ENCODE measurements at regions not wholly inside any gene's neighbourhood (a gene's known extent, or its start where the extent isn't known, plus 50 kb on each side); places are given as distances from the start of the nearest gene placed in this dataset.
"Not testable (repeated sequence)": the region's sequence is repeated elsewhere in the genome, so short reads cannot be mapped to it uniquely, and the experiment has no call there.

- CTCF ChIA-PET = no interaction called here
- Mint-ChIP-seq H3K4me1 (ENCODE audit: low read depth) (no peaks in the 10 kb centered on the region), H3K27ac (no peak overlapping the region), H3K27me3 (ENCODE audit: low read depth) (no peaks in the 10 kb centered on the region), H3K9me3 (no peaks in the 10 kb centered on the region), H3K4me3 (no peak overlapping the region), H3K36me3 (ENCODE audit: low read depth) (no peaks in the 10 kb centered on the region)
- DNase-seq = no peak
- intact Hi-C loops (cut with micrococcal nuclease) = no loop called here
Measured at GRCh38 chr6:126963077-126963809, 155.2 kb upstream of the RSPO3 start.

DNA sequence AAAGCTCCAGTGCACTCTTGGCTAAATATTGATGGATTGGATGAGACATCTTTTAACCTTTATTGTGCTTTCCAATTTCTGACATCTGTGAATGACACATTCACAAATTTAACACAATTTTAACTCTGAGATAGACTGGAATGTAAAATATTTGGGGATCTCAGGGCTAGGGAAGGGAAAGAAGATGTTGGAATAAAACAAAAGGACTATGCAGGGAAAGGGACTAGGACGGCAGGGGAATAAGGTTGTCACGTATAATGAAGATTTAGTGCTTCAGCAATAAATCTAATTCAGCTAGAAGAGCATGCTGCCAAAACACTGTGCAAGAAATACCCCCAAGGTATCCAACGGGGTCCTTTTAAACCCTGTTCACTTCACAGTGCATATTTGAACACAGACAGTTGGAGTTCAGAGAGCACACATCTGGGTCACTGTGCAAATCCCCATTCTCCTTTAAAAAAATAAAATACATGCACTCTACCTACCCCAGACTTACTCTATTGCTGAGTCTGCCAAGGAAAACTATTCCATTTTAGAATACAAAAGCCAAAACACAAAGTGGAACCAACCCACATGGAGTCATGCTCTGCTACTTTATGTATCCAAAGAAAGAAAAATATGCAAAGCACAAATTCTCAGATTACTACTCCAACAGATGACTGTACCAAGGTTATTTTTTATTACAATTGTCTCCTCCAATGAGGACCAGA, 151.0 kb upstream of the RSPO3 start:
- intact Hi-C loops (cut with micrococcal nuclease) = no loop called here
- Mint-ChIP-seq H3K27ac (no peak overlapping the region), H3K4me3 (no peak overlapping the region), H3K9me3 (no peaks in the 10 kb centered on the region), H3K27me3 (ENCODE audit: low read depth) (no peaks in the 10 kb centered on the region), H3K36me3 (ENCODE audit: low read depth) (no peaks in the 10 kb centered on the region), H3K4me1 (ENCODE audit: low read depth) (no peaks in the 10 kb centered on the region)
- DNase-seq = no peak
- CTCF ChIA-PET = no interaction called here

GRCh38 chr6:126976253-126976797, 142.1 kb upstream of the RSPO3 start:
- H3K27me3 Mint-ChIP-seq (ENCODE audit: low read depth) = no peaks in the 10 kb centered on the region
- intact Hi-C loops (cut with micrococcal nuclease) = no loop called here
- no peak for DNase-seq
- H3K36me3 Mint-ChIP-seq (ENCODE audit: low read depth) = no peaks in the 10 kb centered on the region
- no peak overlapping the region for H3K27ac Mint-ChIP-seq
- CTCF ChIA-PET = no interaction called here
- peaks cover 3% of the 10 kb centered on the region for H3K9me3 Mint-ChIP-seq
- no peak overlapping the region for H3K4me3 Mint-ChIP-seq
- H3K4me1 Mint-ChIP-seq (ENCODE audit: low read depth) = no peaks in the 10 kb centered on the region

GRCh38 chr6:126983779-126984178, 134.7 kb upstream of the RSPO3 start:
- Mint-ChIP-seq H3K4me1 (ENCODE audit: low read depth) (no peaks in the 10 kb centered on the region), H3K36me3 (ENCODE audit: low read depth) (no peaks in the 10 kb centered on the region), H3K27ac (no peak overlapping the region), H3K27me3 (ENCODE audit: low read depth) (no peaks in the 10 kb centered on the region), H3K9me3 (peaks cover 8% of the 10 kb centered on the region), H3K4me3 (no peak overlapping the region)
- intact Hi-C loops (cut with micrococcal nuclease) = no loop called here
- CTCF ChIA-PET = no interaction called here
- no peak for DNase-seq

GRCh38 chr6:126988125-126988524, 130.3 kb upstream of the RSPO3 start:
- DNase-seq; CTCF ChIA-PET; intact Hi-C loops (cut with micrococcal nuclease); H3K9me3 Mint-ChIP-seq; H3K27me3 Mint-ChIP-seq (ENCODE audit: low read depth); H3K4me3 Mint-ChIP-seq; H3K27ac Mint-ChIP-seq; H3K36me3 Mint-ChIP-seq (ENCODE audit: low read depth); H3K4me1 Mint-ChIP-seq (ENCODE audit: low read depth): not testable (repeated sequence)

DNA sequence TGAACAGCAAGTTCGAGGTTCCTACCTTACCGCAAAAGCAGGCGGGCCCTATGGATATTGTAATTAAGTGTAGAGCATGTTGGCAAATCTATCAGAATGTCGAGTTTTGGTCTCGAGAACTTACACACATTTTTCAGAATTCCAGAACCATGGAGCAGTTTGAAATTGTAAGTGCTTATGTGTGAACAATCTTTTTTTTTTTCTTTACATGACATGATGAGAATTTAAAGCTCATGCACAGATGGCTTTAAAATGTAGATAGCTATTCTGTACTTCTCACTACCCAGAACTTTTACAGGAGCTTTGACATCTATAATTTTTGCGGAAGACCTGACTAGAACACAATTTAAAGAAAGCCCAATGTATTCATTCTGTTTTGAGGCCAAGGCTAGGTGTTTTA, 117.8 kb upstream of the RSPO3 start:
- H3K4me1 Mint-ChIP-seq (ENCODE audit: low read depth) = no peaks in the 10 kb centered on the region
- no peaks in the 10 kb centered on the region for H3K9me3 Mint-ChIP-seq
- no peak overlapping the region for H3K4me3 Mint-ChIP-seq
- CTCF ChIA-PET = interaction anchor here (0.6 kb wide), 1 partner anchor 135 kb away, joined by 3 read pairs; no protein-coding TSS in a partner anchor
- no peaks in the 10 kb centered on the region for H3K36me3 Mint-ChIP-seq (ENCODE audit: low read depth)
- no peak overlapping the region for H3K27ac Mint-ChIP-seq
- H3K27me3 Mint-ChIP-seq (ENCODE audit: low read depth) = no peaks in the 10 kb centered on the region
- DNase-seq = no peak
- intact Hi-C loops (cut with micrococcal nuclease) = no loop called here

- H3K27ac Mint-ChIP-seq = no peak overlapping the region
Measured at GRCh38 chr6:127013865-127014264, 104.6 kb upstream of the RSPO3 start.

DNA sequence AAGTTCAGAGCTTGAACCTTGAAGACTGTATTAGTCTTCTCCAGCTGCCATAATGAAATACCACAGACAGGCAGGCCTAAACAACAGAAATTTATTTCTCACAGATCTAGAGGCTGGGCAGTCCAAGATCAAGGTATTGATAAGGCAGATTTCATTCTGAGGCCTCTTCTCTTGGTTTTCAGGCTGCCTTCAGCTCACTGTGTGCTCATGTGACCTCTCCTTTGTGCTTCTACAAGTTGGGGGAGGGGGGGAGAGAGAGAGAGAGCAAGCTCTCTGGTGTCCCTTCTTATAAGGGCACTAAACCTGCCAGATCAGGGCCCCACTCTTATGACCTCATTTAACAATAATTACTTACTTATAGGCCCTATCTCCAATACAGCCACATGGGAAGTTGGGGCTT, 102.6 kb upstream of the RSPO3 start:
- no peaks in the 10 kb centered on the region for H3K4me1 Mint-ChIP-seq (ENCODE audit: low read depth)
- CTCF ChIA-PET = no interaction called here
- no peaks in the 10 kb centered on the region for H3K9me3 Mint-ChIP-seq
- DNase-seq = no peak
- H3K27me3 Mint-ChIP-seq (ENCODE audit: low read depth) = no peaks in the 10 kb centered on the region
- H3K27ac Mint-ChIP-seq = no peak overlapping the region
- H3K36me3 Mint-ChIP-seq (ENCODE audit: low read depth) = no peaks in the 10 kb centered on the region
- intact Hi-C loops (cut with micrococcal nuclease) = no loop called here
- no peak overlapping the region for H3K4me3 Mint-ChIP-seq

More at GRCh38 chr6:127013865-127014264, 104.6 kb upstream of the RSPO3 start:
- no peaks in the 10 kb centered on the region for H3K27me3 Mint-ChIP-seq (ENCODE audit: low read depth)
- no peaks in the 10 kb centered on the region for H3K9me3 Mint-ChIP-seq
- H3K36me3 Mint-ChIP-seq (ENCODE audit: low read depth) = no peaks in the 10 kb centered on the region
- CTCF ChIA-PET = no interaction called here
- intact Hi-C loops (cut with micrococcal nuclease) = no loop called here
- no peak overlapping the region for H3K4me3 Mint-ChIP-seq
- DNase-seq = no peak
- H3K4me1 Mint-ChIP-seq (ENCODE audit: low read depth) = no peaks in the 10 kb centered on the region

GRCh38 chr6:127019828-127020227, 98.6 kb upstream of the RSPO3 start:
- DNase-seq = no peak
- CTCF ChIA-PET = no interaction called here
- H3K36me3 Mint-ChIP-seq (ENCODE audit: low read depth) = no peaks in the 10 kb centered on the region
- no peaks in the 10 kb centered on the region for H3K9me3 Mint-ChIP-seq
- no peak overlapping the region for H3K4me3 Mint-ChIP-seq
- intact Hi-C loops (cut with micrococcal nuclease) = no loop called here
- no peaks in the 10 kb centered on the region for H3K27me3 Mint-ChIP-seq (ENCODE audit: low read depth)
- no peaks in the 10 kb centered on the region for H3K4me1 Mint-ChIP-seq (ENCODE audit: low read depth)
- H3K27ac Mint-ChIP-seq = no peak overlapping the region

DNA sequence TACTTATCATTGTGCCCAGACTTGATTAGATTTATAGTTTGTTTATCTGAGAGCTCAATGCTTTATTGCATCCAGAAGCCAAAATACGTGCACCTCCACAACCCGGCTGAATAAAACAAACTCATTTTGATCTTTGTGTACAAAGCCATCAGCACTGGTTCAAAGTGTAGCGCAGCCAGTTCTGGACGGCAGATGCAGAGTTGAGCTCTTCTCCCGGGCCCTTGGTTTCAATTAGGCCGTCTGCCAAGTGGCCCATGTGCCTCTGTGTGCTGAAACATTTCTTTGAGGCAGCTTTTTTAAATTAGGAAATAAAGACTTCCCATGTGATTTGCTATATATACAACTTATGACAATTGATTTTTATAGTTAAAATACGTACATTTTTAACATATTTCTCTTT, 96.2 kb upstream of the RSPO3 start:
- no peaks in the 10 kb centered on the region for H3K4me1 Mint-ChIP-seq (ENCODE audit: low read depth)
- CTCF ChIA-PET = no interaction called here
- no peak overlapping the region for H3K27ac Mint-ChIP-seq
- no peaks in the 10 kb centered on the region for H3K9me3 Mint-ChIP-seq
- no peaks in the 10 kb centered on the region for H3K36me3 Mint-ChIP-seq (ENCODE audit: low read depth)
- DNase-seq = no peak
- H3K27me3 Mint-ChIP-seq (ENCODE audit: low read depth) = no peaks in the 10 kb centered on the region
- intact Hi-C loops (cut with micrococcal nuclease) = no loop called here
- no peak overlapping the region for H3K4me3 Mint-ChIP-seq

- Mint-ChIP-seq H3K36me3 (ENCODE audit: low read depth) (no peaks in the 10 kb centered on the region), H3K27ac (no peak overlapping the region), H3K27me3 (ENCODE audit: low read depth) (no peaks in the 10 kb centered on the region), H3K9me3 (no peaks in the 10 kb centered on the region), H3K4me1 (ENCODE audit: low read depth) (no peaks in the 10 kb centered on the region), H3K4me3 (no peak overlapping the region)
- DNase-seq = no peak
- intact Hi-C loops (cut with micrococcal nuclease) = no loop called here
- CTCF ChIA-PET = no interaction called here
Measured at GRCh38 chr6:127023001-127023778, 95.3 kb upstream of the RSPO3 start.

DNA sequence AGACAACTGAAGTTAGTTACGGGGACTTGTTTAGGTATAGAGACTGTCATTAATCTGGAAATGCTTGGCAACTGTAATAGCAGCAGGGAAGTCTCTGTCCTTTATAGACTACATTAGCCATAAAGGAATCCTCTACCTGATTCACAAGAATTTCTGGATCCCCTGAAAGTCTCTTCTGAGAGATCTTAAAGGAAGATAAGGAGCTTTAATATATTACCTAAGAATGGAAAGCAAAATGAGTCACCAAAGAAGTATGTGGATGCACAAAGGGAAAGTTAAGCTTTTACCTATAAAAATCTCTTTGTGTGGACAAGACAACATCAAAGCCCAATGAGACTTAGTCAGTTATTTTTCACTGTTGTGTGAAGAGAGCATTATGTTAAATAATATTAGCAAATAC, 92.2 kb upstream of the RSPO3 start:
- no peak for DNase-seq
- intact Hi-C loops (cut with micrococcal nuclease) = no loop called here
- Mint-ChIP-seq H3K4me1 (ENCODE audit: low read depth) (no peaks in the 10 kb centered on the region), H3K36me3 (ENCODE audit: low read depth) (no peaks in the 10 kb centered on the region), H3K27ac (no peak overlapping the region), H3K9me3 (no peaks in the 10 kb centered on the region), H3K4me3 (no peak overlapping the region), H3K27me3 (ENCODE audit: low read depth) (no peaks in the 10 kb centered on the region)
- CTCF ChIA-PET = no interaction called here

Measured in activated naive CD4-positive, alpha-beta T cell treated with anti-CD3 and anti-CD28 coated beads for 36 hours (primary cell).